ENCODE measurements at regions not wholly inside any gene's neighbourhood (a gene's known extent, or its start where the extent isn't known, plus 50 kb on each side); places are given as distances from the start of the nearest gene placed in this dataset.

DNA sequence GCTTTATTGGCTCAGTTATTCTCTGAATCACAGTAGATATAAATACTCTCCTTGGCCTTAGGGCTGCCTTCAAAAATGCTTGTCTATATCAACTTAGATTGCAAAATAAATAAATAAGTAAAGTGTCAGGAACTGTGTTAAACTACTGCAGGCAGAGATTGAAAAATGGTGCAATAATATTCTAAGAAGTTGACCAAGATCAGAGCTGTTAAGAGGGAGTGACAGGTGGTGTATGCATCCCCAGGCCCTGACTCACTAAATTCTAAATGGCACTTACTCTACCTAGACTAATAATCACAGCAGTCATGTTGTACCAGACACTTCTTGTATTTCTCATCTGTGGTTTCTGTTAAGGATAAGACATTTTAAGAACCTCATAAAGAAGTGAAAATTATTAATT is 235.1 kb upstream of the SPOCK3 start:
- no peak for DNase-seq
- Histone ChIP-seq H3K4me3 (ENCODE audit: low read depth, low read length) (no peak overlapping the region), H3K36me3 (ENCODE audit: control insufficient read depth, insufficient read depth, low read length) (no peaks in the 10 kb centered on the region), H3K9me3 (no peaks in the 10 kb centered on the region), H3K27me3 (replicated peaks; ENCODE audit: control insufficient read depth, insufficient read depth, low read length) (no peaks in the 10 kb centered on the region), H3K4me1 (no peaks in the 10 kb centered on the region)
- no peaks in the 10 kb centered on the region for H3K4me1 Mint-ChIP-seq (ENCODE audit: low read depth, unreplicated experiment)
- BruUV-seq (replicated peaks), result no TSS peak
- POLR2A ChIA-PET, result no interaction called here
- H3K36me3 Mint-ChIP-seq (ENCODE audit: insufficient read depth, unreplicated experiment), result no peaks in the 10 kb centered on the region
- CTCF ChIA-PET, result no interaction called here
- H3K9me3 Mint-ChIP-seq (ENCODE audit: unreplicated experiment), result no peaks in the 10 kb centered on the region
- no peak overlapping the region for H3K27ac Mint-ChIP-seq (ENCODE audit: unreplicated experiment)
- TF ChIP-seq, protein P1, sequence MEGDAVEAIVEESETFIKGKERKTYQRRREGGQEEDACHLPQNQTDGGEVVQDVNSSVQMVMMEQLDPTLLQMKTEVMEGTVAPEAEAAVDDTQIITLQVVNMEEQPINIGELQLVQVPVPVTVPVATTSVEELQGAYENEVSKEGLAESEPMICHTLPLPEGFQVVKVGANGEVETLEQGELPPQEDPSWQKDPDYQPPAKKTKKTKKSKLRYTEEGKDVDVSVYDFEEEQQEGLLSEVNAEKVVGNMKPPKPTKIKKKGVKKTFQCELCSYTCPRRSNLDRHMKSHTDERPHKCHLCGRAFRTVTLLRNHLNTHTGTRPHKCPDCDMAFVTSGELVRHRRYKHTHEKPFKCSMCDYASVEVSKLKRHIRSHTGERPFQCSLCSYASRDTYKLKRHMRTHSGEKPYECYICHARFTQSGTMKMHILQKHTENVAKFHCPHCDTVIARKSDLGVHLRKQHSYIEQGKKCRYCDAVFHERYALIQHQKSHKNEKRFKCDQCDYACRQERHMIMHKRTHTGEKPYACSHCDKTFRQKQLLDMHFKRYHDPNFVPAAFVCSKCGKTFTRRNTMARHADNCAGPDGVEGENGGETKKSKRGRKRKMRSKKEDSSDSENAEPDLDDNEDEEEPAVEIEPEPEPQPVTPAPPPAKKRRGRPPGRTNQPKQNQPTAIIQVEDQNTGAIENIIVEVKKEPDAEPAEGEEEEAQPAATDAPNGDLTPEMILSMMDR (IDR thresholded peaks at IDR 0.05; ENCODE audit: insufficient read depth in 1 of 2, low read depth in 1 of 2, low read length in 1 of 2, severe bottlenecking in 1 of 2, unreplicated experiment in 1 of 2), result no peak
- no peak overlapping the region for H3K4me3 Mint-ChIP-seq (ENCODE audit: unreplicated experiment)
- H3K27me3 Mint-ChIP-seq (ENCODE audit: insufficient read depth, unreplicated experiment), result no peaks in the 10 kb centered on the region
- intact Hi-C loops (cut with micrococcal nuclease; ENCODE audit: unreplicated experiment), result no loop called here

GRCh38 chr4:167475951-167476350 is 241.7 kb upstream of the SPOCK3 start:
- no peaks in the 10 kb centered on the region for H3K9me3 Mint-ChIP-seq (ENCODE audit: unreplicated experiment)
- no peak overlapping the region for H3K27ac Mint-ChIP-seq (ENCODE audit: unreplicated experiment)
- H3K27me3 Mint-ChIP-seq (ENCODE audit: insufficient read depth, unreplicated experiment), result no peaks in the 10 kb centered on the region
- no peak overlapping the region for H3K4me3 Mint-ChIP-seq (ENCODE audit: unreplicated experiment)
- TF ChIP-seq, protein P1 (IDR thresholded peaks at IDR 0.05; ENCODE audit: insufficient read depth in 1 of 2, low read depth in 1 of 2, low read length in 1 of 2, severe bottlenecking in 1 of 2, unreplicated experiment in 1 of 2), result no peak
- no peak overlapping the region for H3K4me3 ChIP-seq (ENCODE audit: low read depth, low read length)
- ChIA-PET CTCF (no interaction called here), POLR2A (no interaction called here)
- no peaks in the 10 kb centered on the region for H3K4me1 Mint-ChIP-seq (ENCODE audit: low read depth, unreplicated experiment)
- no peaks in the 10 kb centered on the region for H3K4me1 ChIP-seq
- no TSS peak for BruUV-seq (replicated peaks)
- no peaks in the 10 kb centered on the region for H3K9me3 ChIP-seq
- no peaks in the 10 kb centered on the region for H3K36me3 ChIP-seq (ENCODE audit: control insufficient read depth, insufficient read depth, low read length)
- no peak for DNase-seq
- intact Hi-C loops (cut with micrococcal nuclease; ENCODE audit: unreplicated experiment), result no loop called here
- no peaks in the 10 kb centered on the region for H3K36me3 Mint-ChIP-seq (ENCODE audit: insufficient read depth, unreplicated experiment)
- no peaks in the 10 kb centered on the region for H3K27me3 ChIP-seq (replicated peaks; ENCODE audit: control insufficient read depth, insufficient read depth, low read length)

GRCh38 chr4:167492007-167492406 is 257.7 kb upstream of the SPOCK3 start:
- Mint-ChIP-seq H3K9me3 (ENCODE audit: unreplicated experiment) (peaks cover 9% of the 10 kb centered on the region), H3K27me3 (ENCODE audit: insufficient read depth, unreplicated experiment) (no peaks in the 10 kb centered on the region), H3K4me3 (ENCODE audit: unreplicated experiment) (no peak overlapping the region), H3K4me1 (ENCODE audit: low read depth, unreplicated experiment) (no peaks in the 10 kb centered on the region), H3K36me3 (ENCODE audit: insufficient read depth, unreplicated experiment) (no peaks in the 10 kb centered on the region), H3K27ac (ENCODE audit: unreplicated experiment) (no peak overlapping the region)
- TF ChIP-seq, protein P1 (IDR thresholded peaks at IDR 0.05; ENCODE audit: insufficient read depth in 1 of 2, low read depth in 1 of 2, low read length in 1 of 2, severe bottlenecking in 1 of 2, unreplicated experiment in 1 of 2), result no peak
- no peak overlapping the region for H3K4me3 ChIP-seq (ENCODE audit: low read depth, low read length)
- ChIA-PET CTCF (no interaction called here), POLR2A (no interaction called here)
- intact Hi-C loops (cut with micrococcal nuclease; ENCODE audit: unreplicated experiment), result no loop called here
- no peaks in the 10 kb centered on the region for H3K9me3 ChIP-seq
- no peaks in the 10 kb centered on the region for H3K27me3 ChIP-seq (replicated peaks; ENCODE audit: control insufficient read depth, insufficient read depth, low read length)
- DNase-seq, result no peak
- H3K36me3 ChIP-seq (ENCODE audit: control insufficient read depth, insufficient read depth, low read length), result no peaks in the 10 kb centered on the region
- no peaks in the 10 kb centered on the region for H3K4me1 ChIP-seq
- BruUV-seq (replicated peaks), result no TSS peak

Measured in Caco-2 (cell line).